ENCODE measurements at regions not wholly inside any gene's neighbourhood (a gene's known extent, or its start where the extent isn't known, plus 50 kb on each side); places are given as distances from the start of the nearest gene placed in this dataset.

GRCh38 chr3:148074946-148075345 lies 622.8 kb upstream of the AGTR1 start:
- TF ChIP-seq POLR2AphosphoS5 (IDR thresholded peaks at IDR 0.05; ENCODE audit: low read depth, low read length), result no peak
- no peak for TF ChIP-seq CTCF (IDR thresholded peaks at IDR 0.05)

Measured in Panc1 (cell line).